Esophagus squamous epithelium (tissue), 4 donors: ENCODE measurements at regions not wholly inside any gene's neighbourhood (a gene's known extent, or its start where the extent isn't known, plus 50 kb on each side); places are given as distances from the start of the nearest gene placed in this dataset.

Experiments
- POLR2A ChIP-seq, 4 donors: fragments of 450-650 bp; IDR thresholded peaks; one replicate each; pipeline ENCODE4 v1.6.1; 2017; ENCODE audit warnings: antibody characterized with exemption in 4 of 4, mild to moderate bottlenecking in 4 of 4, moderate library complexity in 3 of 4
- TF ChIP-seq, protein P1 (sequence below), 6 experiments: fragments of 450-650 bp in 4 of 6; fragments of 200-600 bp in 2 of 6; sonication (generic) in 2 of 6; IDR thresholded peaks; one replicate each; pipeline ENCODE4 v1.5.1; 2016 to 2019; ENCODE audit warnings: antibody characterized with exemption in 6 of 6, mild to moderate bottlenecking in 4 of 6, moderate library complexity in 4 of 6

DNA sequence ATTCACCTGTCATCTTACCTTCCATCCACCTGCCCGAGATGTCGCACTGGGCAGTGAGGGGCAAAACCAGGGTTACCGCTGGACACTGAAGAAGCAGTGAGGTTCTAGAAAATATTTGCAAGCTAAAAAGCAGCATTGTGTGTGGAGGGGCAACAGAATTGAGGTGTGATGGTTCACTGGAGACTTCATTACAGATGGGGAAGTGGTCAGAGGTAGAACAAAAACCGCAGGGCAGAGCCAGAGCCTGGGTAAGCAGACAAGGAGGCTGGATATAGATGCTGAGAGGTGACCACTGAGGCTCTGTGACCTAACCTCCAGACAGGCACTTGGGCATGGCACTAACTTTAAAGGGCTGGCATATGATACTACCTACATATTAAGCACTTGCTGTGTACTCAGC lies 363.9 kb upstream of the PROX1 start:
- no peak for TF ChIP-seq POLR2A (IDR thresholded peaks at IDR 0.05)
- TF ChIP-seq, protein P1, sequence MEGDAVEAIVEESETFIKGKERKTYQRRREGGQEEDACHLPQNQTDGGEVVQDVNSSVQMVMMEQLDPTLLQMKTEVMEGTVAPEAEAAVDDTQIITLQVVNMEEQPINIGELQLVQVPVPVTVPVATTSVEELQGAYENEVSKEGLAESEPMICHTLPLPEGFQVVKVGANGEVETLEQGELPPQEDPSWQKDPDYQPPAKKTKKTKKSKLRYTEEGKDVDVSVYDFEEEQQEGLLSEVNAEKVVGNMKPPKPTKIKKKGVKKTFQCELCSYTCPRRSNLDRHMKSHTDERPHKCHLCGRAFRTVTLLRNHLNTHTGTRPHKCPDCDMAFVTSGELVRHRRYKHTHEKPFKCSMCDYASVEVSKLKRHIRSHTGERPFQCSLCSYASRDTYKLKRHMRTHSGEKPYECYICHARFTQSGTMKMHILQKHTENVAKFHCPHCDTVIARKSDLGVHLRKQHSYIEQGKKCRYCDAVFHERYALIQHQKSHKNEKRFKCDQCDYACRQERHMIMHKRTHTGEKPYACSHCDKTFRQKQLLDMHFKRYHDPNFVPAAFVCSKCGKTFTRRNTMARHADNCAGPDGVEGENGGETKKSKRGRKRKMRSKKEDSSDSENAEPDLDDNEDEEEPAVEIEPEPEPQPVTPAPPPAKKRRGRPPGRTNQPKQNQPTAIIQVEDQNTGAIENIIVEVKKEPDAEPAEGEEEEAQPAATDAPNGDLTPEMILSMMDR (IDR thresholded peaks at IDR 0.05) = no peak
